ENCODE measurements at regions not wholly inside any gene's neighbourhood (a gene's known extent, or its start where the extent isn't known, plus 50 kb on each side); places are given as distances from the start of the nearest gene placed in this dataset.

- H3K9me2 ChIP-seq (ENCODE audit: insufficient read depth) = no peaks in the 10 kb centered on the region
- ATAC-seq (no peak), DNase-seq (ENCODE audit: low read depth, low spot score) (no peak)
- ChIA-PET RAD21 (ENCODE audit: low non-redundant PET in 1 of 2, low total read pairs in 2 of 2, uncharacterized antibody in 2 of 2, unreplicated experiment in 2 of 2) (no interaction called here), CTCF (no interaction called here), POLR2A (no interaction called here)
- no TSS peak for BruUV-seq (replicated peaks)
- H3K36me3 ChIP-seq (ENCODE audit: control insufficient read depth in 1 of 2, insufficient read depth in 2 of 2, low read length in 2 of 2) = no peaks in the 10 kb centered on the region
- no peaks in the 10 kb centered on the region for H3K9me3 ChIP-seq (ENCODE audit: control insufficient read depth in 1 of 2, insufficient read depth in 1 of 2, low read depth in 1 of 2, low read length in 2 of 2)
- H4K20me1 ChIP-seq (ENCODE audit: insufficient read depth) = no peaks in the 10 kb centered on the region
- H3K4me1 ChIP-seq (ENCODE audit: control insufficient read depth in 1 of 2, insufficient read depth in 2 of 2, low read length in 2 of 2) = no peaks in the 10 kb centered on the region; a peak in 1 of 4 replicates
- no peak overlapping the region for H3K27ac ChIP-seq (ENCODE audit: low read depth, low read length)
- intact Hi-C loops (cut with micrococcal nuclease) = no loop called here
- H3K79me2 ChIP-seq (ENCODE audit: insufficient read depth, low read length) = no peaks in the 10 kb centered on the region
- H3K4me3 ChIP-seq (replicated peaks in 1 of 2; ENCODE audit: low read depth in 1 of 2, low read length in 2 of 2) = no peak overlapping the region
- no peak overlapping the region for H3K9ac ChIP-seq (ENCODE audit: low read length)
- H2AFZ ChIP-seq (ENCODE audit: low read depth, low read length, poor library complexity, severe bottlenecking) = no peak overlapping the region
- no peak for TF ChIP-seq CEBPB (IDR thresholded peaks at IDR 0.05; ENCODE audit: low read depth)
- no peak for TF ChIP-seq EZH2 (IDR thresholded peaks at IDR 0.05)
- no peak for TF ChIP-seq ELF1 (IDR thresholded peaks at IDR 0.05; ENCODE audit: borderline replicate concordance, low read depth)
- no peak for TF ChIP-seq JUND (IDR thresholded peaks at IDR 0.05)
- TF ChIP-seq EGR1 (IDR thresholded peaks at IDR 0.05; ENCODE audit: low read depth) = no peak
- TF ChIP-seq TCF7L2 (IDR thresholded peaks at IDR 0.05; ENCODE audit: borderline replicate concordance, extremely low read depth, insufficient read depth, insufficient read length) = no peak
- TF ChIP-seq POLR2AphosphoS5 (IDR thresholded peaks at IDR 0.05; ENCODE audit: low read depth, low read length) = no peak
- TF ChIP-seq ATF3 (IDR thresholded peaks at IDR 0.05) = no peak
- no peak for TF ChIP-seq POLR2A (IDR thresholded peaks at IDR 0.05; ENCODE audit: borderline replicate concordance, extremely low read depth, insufficient read depth, insufficient read length)
- TF ChIP-seq FOSL1 (IDR thresholded peaks at IDR 0.05; ENCODE audit: low read depth) = no peak
- no peak for TF ChIP-seq MAX (IDR thresholded peaks at IDR 0.05)
- TF ChIP-seq REST (IDR thresholded peaks at IDR 0.05; ENCODE audit: low read depth) = no peak
- no peak for TF ChIP-seq YY1 (IDR thresholded peaks at IDR 0.05; ENCODE audit: extremely low read depth, insufficient replicate concordance, low read depth, low read length)
- TF ChIP-seq ZBTB33 (IDR thresholded peaks at IDR 0.05; ENCODE audit: extremely low read depth, insufficient replicate concordance, low read length) = no peak
- TF ChIP-seq SP1 (IDR thresholded peaks at IDR 0.05; ENCODE audit: low read depth) = no peak
- TF ChIP-seq SRF (IDR thresholded peaks at IDR 0.05; ENCODE audit: low read depth) = no peak
- no peaks in the 10 kb centered on the region; the same call in 1 of the 2 replicates for H3K27me3 ChIP-seq (ENCODE audit: insufficient read depth, low read length)
- no peak overlapping the region for H3K4me2 ChIP-seq (ENCODE audit: low read length)
Measured at GRCh38 chr11:112651386-112651785, 309.8 kb upstream of the NCAM1 start.

Data from HCT116 (cell line).